ENCODE measurements at regions not wholly inside any gene's neighbourhood (a gene's known extent, or its start where the extent isn't known, plus 50 kb on each side); places are given as distances from the start of the nearest gene placed in this dataset.

DNA sequence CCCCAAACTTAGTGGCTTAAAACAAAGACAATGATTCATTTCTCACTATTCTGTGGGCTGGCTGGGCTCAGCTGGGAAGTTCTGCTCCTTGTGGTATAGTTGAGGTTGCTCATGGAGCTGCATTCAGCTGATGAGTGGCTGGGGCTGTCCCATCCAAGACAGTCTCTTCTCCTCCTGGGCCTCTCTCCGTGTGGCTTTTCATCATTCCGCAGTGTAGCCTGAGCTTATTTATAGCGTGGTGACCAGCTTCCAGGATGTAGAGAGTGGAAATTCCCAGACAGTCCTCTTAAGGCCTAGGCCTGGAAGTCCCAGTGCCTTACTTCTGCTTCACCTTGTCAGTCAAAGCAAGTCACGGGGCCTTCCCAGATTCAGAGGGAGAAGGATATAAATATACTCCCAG, 136.7 kb upstream of the DAZL start (continued):
- TF ChIP-seq, protein P1, sequence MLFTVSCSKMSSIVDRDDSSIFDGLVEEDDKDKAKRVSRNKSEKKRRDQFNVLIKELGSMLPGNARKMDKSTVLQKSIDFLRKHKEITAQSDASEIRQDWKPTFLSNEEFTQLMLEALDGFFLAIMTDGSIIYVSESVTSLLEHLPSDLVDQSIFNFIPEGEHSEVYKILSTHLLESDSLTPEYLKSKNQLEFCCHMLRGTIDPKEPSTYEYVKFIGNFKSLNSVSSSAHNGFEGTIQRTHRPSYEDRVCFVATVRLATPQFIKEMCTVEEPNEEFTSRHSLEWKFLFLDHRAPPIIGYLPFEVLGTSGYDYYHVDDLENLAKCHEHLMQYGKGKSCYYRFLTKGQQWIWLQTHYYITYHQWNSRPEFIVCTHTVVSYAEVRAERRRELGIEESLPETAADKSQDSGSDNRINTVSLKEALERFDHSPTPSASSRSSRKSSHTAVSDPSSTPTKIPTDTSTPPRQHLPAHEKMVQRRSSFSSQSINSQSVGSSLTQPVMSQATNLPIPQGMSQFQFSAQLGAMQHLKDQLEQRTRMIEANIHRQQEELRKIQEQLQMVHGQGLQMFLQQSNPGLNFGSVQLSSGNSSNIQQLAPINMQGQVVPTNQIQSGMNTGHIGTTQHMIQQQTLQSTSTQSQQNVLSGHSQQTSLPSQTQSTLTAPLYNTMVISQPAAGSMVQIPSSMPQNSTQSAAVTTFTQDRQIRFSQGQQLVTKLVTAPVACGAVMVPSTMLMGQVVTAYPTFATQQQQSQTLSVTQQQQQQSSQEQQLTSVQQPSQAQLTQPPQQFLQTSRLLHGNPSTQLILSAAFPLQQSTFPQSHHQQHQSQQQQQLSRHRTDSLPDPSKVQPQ (CRISPR knock-in tag; IDR thresholded peaks at IDR 0.05; ENCODE audit: borderline replicate concordance), result no peak
- TF ChIP-seq, protein P2, sequence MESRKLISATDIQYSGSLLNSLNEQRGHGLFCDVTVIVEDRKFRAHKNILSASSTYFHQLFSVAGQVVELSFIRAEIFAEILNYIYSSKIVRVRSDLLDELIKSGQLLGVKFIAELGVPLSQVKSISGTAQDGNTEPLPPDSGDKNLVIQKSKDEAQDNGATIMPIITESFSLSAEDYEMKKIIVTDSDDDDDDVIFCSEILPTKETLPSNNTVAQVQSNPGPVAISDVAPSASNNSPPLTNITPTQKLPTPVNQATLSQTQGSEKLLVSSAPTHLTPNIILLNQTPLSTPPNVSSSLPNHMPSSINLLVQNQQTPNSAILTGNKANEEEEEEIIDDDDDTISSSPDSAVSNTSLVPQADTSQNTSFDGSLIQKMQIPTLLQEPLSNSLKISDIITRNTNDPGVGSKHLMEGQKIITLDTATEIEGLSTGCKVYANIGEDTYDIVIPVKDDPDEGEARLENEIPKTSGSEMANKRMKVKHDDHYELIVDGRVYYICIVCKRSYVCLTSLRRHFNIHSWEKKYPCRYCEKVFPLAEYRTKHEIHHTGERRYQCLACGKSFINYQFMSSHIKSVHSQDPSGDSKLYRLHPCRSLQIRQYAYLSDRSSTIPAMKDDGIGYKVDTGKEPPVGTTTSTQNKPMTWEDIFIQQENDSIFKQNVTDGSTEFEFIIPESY (CRISPR knock-in tag; IDR thresholded peaks at IDR 0.05), result no peak
- TF ChIP-seq ZNF444 (CRISPR knock-in tag; IDR thresholded peaks at IDR 0.05), result no peak
- TF ChIP-seq, protein P3, sequence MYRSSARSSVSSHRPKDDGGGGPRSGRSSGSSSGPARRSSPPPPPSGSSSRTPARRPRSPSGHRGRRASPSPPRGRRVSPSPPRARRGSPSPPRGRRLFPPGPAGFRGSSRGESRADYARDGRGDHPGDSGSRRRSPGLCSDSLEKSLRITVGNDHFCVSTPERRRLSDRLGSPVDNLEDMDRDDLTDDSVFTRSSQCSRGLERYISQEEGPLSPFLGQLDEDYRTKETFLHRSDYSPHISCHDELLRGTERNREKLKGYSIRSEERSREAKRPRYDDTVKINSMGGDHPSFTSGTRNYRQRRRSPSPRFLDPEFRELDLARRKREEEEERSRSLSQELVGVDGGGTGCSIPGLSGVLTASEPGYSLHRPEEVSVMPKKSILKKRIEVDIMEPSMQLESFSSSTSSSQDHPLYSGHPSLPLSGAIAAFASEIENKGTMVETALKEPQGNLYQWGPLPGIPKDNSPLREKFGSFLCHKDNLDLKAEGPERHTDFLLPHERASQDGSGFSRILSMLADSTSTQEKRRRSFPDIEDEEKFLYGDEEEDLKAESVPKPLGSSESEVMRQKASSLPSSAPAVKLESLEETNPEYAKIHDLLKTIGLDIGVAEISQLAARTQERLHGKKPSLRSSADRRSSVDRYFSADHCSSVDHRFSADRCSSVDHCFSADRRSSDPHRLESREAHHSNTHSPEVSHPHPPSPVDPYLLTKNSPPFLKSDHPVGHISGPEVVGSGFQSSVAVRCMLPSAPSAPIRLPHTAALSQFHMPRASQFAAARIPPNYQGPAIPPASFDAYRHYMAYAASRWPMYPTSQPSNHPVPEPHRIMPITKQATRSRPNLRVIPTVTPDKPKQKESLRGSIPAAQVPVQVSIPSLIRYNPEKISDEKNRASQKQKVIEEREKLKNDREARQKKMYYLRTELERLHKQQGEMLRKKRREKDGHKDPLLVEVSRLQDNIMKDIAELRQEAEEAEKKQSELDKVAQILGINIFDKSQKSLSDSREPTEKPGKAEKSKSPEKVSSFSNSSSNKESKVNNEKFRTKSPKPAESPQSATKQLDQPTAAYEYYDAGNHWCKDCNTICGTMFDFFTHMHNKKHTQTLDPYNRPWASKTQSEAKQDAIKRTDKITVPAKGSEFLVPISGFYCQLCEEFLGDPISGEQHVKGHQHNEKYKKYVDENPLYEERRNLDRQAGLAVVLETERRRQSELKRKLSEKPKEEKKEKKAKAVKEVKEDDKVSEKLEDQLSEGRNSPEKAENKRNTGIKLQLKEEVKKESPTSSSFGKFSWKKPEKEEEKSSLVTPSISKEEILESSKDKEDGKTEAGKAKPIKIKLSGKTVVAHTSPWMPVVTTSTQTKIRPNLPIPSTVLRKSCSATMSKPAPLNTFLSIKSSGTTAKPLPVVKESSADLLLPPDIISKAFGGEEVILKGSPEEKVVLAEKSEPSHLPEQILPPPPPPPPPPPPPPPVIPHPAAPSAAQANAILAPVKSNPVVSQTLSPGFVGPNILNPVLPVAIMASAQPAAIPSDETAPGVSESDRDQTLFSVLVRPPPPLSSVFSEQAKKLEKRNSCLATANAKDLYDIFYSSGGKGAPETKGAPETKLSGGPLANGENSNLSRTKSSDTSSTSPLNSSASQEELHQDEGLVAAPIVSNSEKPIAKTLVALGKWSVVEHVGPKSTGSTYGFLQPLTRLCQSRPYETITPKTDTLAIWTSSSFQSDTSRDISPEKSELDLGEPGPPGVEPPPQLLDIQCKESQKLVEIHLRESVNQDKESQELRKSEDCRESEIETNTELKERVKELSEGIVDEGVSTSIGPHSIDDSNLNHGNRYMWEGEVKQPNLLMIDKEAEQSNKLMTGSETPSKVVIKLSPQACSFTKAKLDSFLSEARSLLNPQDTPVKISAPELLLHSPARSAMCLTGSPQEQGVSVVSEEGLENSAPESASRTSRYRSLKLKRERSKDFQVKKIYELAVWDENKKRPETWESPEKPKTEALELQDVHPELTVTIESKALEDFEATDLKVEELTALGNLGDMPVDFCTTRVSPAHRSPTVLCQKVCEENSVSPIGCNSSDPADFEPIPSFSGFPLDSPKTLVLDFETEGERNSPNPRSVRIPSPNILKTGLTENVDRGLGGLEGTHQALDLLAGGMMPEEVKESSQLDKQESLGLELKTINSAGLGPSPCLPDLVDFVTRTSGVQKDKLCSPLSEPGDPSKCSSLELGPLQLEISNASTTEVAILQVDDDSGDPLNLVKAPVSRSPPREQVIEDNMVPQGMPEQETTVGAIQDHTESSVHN (IDR thresholded peaks at IDR 0.05; ENCODE audit: borderline replicate concordance in 1 of 2, low read depth in 1 of 2), result no peak

Measured in K562 (cell line).